HG03520 (cell line): ENCODE measurements at regions not wholly inside any gene's neighbourhood (a gene's known extent, or its start where the extent isn't known, plus 50 kb on each side); places are given as distances from the start of the nearest gene placed in this dataset.
"Not testable (repeated sequence)": the region's sequence is repeated elsewhere in the genome, so short reads cannot be mapped to it uniquely, and the experiment has no call there.

ENCODE experiments used
- ATAC-seq: cut with Tn5 transposase; IDR thresholded peaks from one replicate; pipeline ENCODE4 v1.9.1; 2021; ENCODE audit warnings: mild to moderate bottlenecking, moderate library complexity; ENCODE audit not compliant: unreplicated experiment

GRCh38 chr2:84057917-84058560 lies 401.0 kb downstream of the SUCLG1 start:
- ATAC-seq, result no peak

GRCh38 chr2:84055816-84056215 lies 403.3 kb downstream of the SUCLG1 start:
- no peak for ATAC-seq

- ATAC-seq, result not testable (repeated sequence)
Measured at GRCh38 chr2:84054577-84054976, 404.5 kb downstream of the SUCLG1 start.

- no peak for ATAC-seq
Measured at GRCh38 chr2:84052913-84053312, 406.2 kb downstream of the SUCLG1 start.

- ATAC-seq, result no peak
Measured at GRCh38 chr2:84052043-84052442, 407.0 kb downstream of the SUCLG1 start.

GRCh38 chr2:84048964-84049363 lies 410.1 kb downstream of the SUCLG1 start:
- ATAC-seq, result no peak

- ATAC-seq, result no peak
Measured at GRCh38 chr2:84041506-84041905, 417.6 kb downstream of the SUCLG1 start.

- no peak for ATAC-seq
Measured at GRCh38 chr2:84040281-84040680, 418.8 kb downstream of the SUCLG1 start.

GRCh38 chr2:84038866-84039265 lies 420.2 kb downstream of the SUCLG1 start:
- no peak for ATAC-seq

- ATAC-seq, result no peak
Measured at GRCh38 chr2:84033347-84033974, 425.6 kb downstream of the SUCLG1 start.

GRCh38 chr2:84031312-84032050 lies 427.6 kb downstream of the SUCLG1 start:
- ATAC-seq, result no peak

- ATAC-seq, result no peak
Measured at GRCh38 chr2:84029903-84030575, 429.0 kb downstream of the SUCLG1 start.

GRCh38 chr2:84026818-84027217 lies 432.3 kb downstream of the SUCLG1 start:
- ATAC-seq, result no peak

GRCh38 chr2:84022810-84023431 lies 436.2 kb downstream of the SUCLG1 start:
- ATAC-seq, result no peak

GRCh38 chr2:84017010-84017409 lies 442.1 kb downstream of the SUCLG1 start:
- ATAC-seq, result no peak

GRCh38 chr2:84016183-84016582 lies 442.9 kb downstream of the SUCLG1 start:
- no peak for ATAC-seq

GRCh38 chr2:83997889-83998288 lies 461.2 kb downstream of the SUCLG1 start:
- ATAC-seq, result no peak

GRCh38 chr2:83994633-83995179 lies 464.4 kb downstream of the SUCLG1 start:
- ATAC-seq, result no peak

GRCh38 chr2:83993873-83994632 lies 465.0 kb downstream of the SUCLG1 start:
- no peak for ATAC-seq

GRCh38 chr2:83991992-83992391 lies 467.1 kb downstream of the SUCLG1 start:
- no peak for ATAC-seq
